HG03095 (cell line): ENCODE measurements at regions not wholly inside any gene's neighbourhood (a gene's known extent, or its start where the extent isn't known, plus 50 kb on each side); places are given as distances from the start of the nearest gene placed in this dataset.
"Not testable (repeated sequence)": the region's sequence is repeated elsewhere in the genome, so short reads cannot be mapped to it uniquely, and the experiment has no call there.

ENCODE experiments used
- ATAC-seq: cut with Tn5 transposase; IDR thresholded peaks from one replicate; pipeline ENCODE4 v1.9.1; 2021; ENCODE audit warnings: moderate library complexity; ENCODE audit not compliant: unreplicated experiment

DNA sequence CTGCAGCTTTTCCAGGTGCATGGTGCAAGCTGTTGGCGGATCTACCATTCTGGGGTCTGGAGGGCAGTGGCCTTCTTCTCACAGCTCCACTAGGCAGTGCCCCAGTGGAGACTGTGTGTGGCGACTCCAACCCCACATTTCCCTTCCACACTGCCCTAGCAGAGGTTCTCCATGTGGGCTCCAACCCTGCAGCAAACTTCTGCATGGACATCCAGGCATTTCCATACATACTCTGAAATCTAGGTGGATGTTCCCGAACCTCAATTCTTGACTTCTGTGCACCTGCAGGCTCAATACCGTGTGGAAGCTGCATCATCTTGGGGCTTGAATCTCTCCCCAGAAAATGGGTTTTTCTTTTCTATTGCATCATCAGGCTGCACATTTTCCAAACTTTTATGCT, 160.2 kb upstream of the DYRK2 start:
- not testable (repeated sequence) for ATAC-seq

DNA sequence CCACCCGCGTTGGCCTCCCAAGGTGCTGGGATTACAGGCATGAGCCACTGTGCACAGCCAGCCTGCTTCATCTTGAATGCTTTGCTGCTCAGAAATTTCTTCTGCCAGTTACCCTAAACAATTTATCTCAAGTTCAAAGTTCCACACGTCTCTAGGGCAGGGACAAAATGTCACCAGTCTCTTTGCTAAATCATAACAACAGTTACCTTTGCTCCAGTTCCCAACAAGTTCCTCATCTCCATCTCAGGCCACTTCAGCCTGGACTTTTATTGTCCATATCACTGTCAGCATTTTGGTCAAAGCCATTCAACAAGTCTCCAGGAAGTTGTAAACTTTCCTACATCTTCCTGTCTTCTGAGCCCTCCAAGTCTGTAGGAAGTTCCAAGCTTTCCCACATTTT, 159.5 kb upstream of the DYRK2 start:
- ATAC-seq, result no peak

DNA sequence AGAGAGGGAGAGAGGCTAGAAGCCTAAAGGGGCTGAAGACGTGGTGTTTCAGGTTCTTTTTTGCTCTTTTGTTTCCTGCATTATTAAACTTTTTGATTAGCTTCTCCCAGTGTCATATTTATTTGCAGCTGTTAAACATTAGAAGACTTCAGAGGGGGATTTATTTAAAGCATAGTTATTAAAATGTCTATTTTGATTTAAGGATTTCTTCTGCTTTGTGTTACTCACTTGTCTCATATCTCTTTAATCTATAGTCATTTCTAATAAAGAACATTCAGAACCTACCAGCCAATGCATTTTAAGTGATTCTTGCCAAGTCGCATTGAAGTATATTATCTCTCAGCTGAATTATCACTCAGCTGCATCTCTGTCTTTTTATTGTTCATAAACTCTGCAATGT, 152.0 kb upstream of the DYRK2 start:
- no peak for ATAC-seq

DNA sequence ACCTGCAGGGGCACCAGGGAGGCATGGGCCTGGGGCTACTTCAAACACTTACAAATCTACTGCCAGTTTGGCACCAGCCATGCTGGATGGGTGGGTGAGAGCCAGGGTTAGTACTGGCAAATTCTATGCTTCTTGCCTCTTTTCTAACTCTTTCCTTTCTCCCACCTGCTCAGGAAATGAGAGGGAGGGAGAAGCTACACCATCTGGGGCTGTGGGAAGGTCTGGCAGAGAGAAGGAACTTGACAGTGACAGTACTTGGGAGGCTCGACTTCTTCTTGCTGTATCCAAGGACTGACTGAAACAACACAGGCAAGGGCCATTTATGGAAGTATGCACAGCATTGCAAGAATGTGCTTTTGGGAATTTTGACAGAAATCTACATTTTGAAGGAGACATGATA, 149.6 kb upstream of the DYRK2 start:
- ATAC-seq, result no peak

DNA sequence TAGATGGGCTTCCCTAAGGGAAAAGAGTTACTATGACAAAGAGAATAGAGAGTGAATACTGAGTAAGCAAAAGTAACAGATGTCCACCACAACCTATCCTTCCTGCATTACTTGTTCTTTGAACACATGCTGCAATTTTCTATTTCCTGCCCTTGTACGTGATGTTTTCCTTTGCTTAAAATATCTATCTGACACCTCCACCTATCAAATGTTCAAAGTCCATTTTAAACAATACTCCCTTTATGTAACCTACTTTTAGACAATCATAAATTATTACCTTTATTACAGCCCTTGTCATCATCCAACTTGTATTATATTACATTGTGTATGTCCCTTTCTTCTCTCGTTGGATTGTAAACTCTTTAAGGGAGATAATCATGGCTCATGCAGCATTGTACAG, 147.2 kb upstream of the DYRK2 start:
- no peak for ATAC-seq

DNA sequence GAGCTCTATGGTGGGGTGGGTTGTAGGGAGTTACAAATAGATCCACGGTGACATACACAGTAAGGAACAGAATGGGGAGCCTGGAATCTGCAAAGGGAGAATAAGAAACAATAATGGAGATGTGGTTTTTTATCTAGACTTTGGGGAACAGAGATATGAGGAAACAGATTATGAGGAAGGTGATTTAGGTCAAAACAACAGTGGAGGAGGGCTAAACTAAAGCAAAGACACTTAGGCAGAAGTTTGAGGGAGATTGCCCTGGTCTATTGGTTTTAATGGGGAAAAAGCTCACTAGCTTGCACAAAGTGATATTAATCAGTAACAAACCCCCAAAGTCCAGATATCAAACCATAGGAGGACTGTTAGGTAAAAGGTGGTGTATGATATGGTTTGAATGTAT, 144.5 kb upstream of the DYRK2 start:
- ATAC-seq, result no peak

DNA sequence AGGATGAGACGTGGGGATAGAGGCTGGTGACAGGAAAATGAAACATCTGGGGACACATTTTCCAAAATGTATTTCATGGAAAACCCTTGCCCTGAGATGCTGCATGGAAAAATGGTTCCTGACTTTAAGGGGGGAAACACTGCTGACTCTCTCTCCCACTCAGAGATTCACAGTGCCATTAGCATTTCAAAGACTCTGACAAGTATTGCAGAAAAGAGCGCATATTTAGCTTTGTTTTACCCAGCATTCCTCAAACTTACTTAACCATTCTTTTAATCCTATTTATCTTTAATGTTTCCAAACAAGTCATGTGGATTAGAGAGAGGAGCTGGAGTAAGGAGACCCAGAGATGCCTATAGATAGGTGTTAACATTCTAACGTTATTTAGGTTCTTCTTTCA, 141.8 kb upstream of the DYRK2 start:
- no peak for ATAC-seq

DNA sequence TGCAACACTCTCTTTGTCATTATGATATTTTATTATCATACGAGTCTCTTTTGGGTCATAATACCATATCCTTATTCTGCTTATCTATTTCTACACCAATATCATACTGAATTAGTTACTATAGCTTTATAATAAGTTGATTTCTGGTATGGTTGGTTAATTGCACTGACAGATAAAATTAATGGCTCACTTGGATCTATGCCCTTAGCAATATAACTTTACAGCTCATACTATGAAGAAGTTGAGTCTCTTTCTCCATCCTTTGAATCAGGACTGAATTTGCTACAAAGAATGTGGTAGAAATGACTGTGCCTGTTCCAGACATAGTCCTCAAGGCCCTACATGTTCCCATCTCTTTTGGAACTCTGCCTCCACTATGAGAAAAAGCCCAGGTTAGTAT, 139.7 kb upstream of the DYRK2 start:
- no peak for ATAC-seq

DNA sequence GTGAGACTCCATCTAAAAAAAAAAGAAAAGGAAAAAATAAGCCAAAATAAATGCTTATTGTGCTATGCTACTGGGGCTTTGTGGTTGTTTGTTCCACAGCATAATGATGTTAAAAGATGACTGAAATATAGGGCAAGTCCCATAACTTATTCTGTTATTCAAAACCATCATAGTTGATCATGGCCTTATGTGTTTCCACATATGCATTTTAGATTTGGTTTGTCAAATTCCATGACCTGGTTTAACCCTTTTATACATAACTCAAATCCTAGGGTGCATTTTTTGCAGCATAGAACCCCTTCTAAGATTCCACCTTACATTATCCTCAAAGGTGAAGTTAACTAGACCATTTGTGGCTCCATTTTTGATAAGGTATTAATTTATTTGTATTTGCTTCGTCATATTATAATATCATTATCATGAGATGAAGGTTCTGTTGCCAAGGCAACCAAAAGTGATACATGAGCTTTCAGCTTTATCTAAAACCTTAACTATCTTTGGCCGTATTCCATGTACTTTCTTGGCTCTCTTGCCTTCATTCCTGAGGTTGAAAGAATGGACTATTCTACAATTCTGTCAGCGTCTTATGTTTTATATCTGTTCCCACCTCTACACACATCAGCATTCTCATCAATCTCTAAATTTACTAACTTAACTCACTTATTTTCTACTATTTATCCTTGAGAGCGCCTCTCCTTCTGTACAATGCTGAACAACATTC, 138.7 kb upstream of the DYRK2 start:
- no peak for ATAC-seq

DNA sequence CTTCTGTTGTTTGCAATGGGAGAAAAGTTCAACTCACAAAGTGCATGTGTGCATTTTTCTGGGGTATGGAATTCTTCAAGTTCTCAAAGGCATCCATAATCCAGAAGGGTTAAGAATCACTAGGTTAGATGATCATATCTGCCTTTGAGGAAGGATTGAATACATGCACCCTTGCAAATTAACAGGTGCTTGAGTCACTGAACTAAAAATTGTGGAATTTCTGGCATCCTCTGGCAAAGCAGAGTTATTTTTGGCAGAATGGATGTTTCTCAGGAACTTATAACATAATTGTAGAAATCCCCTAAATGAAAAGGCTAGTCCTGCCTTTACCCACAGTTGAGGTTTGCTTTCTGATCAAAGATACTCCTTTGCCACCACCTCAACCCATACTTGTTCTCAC, 136.5 kb upstream of the DYRK2 start:
- ATAC-seq, result no peak

DNA sequence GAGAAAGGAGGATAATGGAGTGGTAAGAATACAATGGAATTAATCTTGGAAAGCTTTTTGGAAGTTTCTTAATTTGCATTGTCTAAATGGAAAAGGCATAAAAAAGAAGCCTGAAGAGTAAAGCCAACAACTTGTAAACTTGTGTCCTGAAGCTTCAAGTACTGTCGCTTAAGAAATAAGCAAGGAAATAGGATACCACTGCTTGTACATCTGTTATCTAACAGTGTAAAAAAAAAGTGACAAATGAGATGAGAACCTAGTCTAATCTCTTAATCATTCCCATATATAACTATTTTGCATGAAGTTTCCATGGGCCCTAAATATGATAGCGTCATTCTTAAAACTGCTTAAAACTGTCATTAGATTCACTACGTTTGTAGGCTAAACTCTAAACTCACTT, 134.0 kb upstream of the DYRK2 start:
- ATAC-seq, result no peak

DNA sequence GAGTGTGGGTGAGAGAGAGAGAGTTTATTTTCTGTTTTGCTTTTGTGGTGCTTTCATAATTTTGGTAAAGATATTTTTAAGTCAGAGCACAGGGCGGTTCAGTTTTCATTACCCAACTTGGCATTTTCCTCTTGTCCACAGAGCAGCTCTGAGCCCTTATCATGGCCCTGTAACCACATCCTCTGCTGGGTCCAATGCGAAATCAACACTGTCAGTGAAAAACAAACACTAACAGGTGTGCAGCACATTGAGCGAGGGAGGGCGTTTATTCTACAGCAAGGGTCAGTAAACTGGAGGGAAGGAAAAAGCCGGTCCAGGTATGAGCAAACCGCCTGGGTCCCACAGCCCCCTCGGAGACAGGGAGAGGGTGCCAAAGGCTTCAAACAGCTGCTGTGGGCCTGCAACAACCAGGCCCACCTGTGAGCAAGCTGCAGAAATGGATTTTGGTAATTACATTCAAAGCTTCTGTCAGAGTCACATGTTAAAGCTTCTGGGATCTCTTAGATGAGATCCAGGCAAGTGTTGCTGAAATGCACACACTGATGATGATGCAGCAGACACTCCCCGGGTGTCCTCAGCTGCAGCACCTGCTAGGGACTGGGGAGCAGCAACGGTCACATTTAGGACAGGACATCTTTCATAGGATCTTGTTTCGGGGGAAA, 132.7 kb upstream of the DYRK2 start:
- ATAC-seq, result peak; percentile 93

DNA sequence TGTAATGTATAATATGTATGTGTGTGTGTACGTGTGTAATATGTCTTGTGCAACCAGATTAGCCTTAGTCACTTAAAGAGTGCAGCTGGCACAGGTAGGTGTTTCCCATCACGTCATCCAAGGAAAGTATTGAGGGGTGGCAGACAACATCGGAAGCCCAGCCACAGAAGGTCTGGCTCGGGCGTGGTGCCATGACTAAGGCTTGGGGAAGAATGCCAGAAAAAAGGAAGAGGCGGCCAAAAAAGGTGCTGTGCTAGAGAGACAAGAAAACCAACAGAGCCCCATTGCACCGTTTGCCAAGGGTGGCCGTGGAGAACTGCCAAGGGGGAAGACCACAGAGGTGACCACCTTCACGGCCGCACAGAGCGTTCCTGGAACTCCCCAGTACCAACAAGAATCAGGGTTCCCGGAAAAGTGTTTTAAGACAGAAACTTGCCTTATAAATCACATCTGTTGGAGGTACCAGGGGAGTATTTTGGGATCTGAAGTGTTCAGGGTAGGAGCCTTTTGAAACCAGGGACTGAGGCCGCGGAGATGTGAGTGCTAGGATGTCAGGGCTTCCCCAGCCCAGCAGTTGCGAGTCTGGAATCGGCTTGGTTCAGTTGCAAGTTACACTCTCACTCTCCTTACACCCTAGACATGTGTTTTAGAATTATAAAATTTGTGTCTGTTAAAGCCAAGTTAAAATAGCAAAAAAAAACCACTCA, 131.2 kb upstream of the DYRK2 start:
- ATAC-seq, result no peak

DNA sequence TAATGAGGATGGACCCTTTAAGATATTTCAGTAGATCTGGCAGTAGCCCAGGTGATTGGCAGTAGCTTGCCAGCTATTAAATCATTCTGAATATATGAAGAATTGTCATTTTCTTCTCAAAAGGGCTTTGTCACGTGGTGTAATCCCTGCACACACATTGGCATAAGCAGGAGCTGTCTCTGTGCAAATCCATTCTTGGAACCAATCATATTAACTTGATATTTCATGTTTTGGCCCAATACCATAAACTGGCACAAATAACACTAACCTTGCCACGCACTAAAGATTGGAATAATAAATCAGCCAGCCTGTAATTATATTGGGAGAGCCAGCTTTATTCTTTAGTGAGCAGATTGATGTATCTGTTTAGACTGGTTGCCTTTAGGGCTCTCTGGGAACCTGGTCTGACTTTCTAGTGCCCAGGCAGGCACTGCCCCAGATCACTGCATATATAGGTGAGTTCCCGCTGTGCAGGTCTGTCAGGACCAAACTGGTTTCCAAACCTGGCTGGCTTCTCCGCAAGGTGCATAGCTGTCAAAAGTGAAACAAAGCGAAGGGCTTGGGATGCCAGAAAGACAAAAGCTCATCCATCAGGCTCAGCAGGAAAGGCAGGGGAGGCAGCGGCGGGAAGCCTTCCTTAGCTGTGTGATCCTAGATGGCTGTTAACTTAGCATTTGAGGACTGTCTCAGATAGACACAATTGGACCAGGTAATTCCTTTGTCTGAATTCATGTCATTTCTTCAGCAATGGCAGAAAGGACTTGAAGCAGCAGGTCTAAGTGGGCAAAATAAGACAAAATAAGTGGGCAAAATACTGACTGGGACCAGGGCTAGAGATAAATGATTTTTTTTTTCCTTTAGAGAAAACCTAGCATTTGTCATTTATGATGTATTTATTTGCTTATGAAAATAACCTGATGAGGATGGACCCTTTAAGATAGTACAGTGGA, 128.8 kb upstream of the DYRK2 start:
- no peak for ATAC-seq

DNA sequence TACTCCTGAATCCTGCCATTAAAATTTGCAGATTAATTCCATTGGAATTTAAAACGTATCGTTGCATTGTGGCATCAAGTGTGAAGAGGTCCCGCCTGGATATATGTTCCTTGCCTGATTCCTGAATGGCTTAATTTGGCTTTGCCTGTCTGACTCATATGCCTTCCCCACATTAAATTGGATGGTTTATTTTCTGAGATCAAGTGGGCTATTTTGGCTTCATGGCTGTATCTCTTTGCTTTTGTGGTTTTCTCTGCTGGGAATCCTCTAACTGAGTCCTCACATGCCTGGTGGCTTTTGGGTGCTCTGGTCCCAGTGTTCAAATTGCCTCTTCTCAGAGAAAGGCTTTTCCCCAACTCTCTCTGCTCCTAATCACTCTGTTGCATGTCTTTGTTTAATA, 127.9 kb upstream of the DYRK2 start:
- no peak for ATAC-seq

DNA sequence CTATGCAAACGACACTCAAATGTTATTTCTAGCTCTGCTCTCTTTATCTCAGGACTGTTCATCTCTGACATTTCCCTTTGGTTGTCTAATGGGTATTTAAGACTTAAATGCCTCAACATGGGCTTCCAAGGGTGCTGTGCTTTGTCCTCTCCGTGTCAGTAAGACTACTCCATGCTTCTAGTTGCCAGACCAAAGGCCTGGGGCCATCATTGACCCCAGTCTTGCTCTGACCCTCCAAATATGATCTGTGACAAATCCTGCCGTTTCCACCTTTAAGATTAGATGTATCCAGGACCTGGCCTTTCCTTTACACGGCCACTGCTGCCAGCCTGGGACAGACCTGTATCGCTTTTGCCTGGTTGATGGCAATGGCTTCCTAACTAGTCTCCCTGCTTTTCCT, 126.3 kb upstream of the DYRK2 start:
- ATAC-seq, result no peak

DNA sequence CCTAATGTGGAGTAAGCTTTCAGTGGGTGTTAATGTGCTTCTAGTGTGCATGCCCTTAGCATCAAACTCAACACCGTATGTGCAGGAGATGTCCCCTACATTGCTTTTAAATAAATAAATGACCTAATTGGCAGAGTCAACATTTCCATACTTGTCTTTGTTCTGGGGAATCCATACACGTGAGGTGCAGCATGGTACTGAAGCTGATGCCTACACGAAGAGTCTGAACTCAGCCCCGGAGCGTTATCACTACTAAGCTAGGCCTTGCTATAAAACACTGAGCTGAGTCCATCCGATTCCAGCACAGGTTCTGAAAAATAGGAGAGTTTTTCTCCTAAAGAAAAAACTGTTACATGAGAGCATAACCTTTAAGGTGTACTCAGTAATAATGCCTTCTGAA, 125.0 kb upstream of the DYRK2 start:
- ATAC-seq, result no peak

DNA sequence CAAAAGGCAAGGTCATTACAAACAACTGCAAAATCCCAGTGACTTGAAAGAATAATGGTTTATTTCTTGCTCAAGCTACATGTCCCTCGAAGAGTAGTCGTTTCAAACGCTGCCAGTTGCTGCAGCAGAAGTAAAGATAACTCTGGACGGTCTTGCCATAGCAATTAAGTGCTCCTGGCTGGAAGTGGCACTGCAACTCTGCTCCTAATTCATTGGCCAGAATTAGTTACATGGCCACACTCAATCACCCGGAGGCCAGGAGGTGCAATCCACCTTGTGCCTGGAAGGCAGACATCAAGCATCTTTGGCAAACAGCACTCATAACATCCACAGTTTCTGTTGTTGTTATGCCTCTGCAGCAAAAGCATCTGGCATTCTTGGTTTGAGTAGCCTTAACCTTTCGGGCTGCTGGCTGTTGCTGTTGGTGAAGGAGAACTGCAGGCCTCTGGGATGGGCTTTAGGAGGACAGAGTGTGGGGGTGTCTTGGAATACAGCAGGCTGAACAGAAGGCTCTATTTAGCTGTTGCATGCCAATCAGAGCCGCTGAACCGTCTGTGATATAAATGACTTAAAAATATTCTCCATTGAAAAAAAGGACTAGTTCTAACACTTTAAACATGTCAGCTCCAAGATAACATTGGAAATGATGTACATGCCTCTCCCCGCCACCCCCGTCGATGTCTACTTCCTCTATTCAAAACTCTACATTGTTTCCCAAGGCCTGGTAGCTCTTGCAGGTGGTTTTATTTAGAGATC, 123.5 kb upstream of the DYRK2 start:
- no peak for ATAC-seq

DNA sequence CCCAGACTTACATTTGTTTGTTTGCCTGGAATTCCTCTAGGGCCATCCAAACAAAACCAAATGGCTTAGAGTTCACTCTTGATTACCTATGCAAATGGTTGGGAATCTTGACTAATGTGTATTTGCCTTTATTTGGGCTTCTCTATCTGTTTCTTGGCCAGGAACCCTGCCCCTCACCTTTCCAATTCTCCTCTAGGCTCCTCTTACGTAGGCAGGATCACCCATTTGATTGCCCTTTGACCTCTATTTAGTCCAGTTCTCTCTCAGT, 123.0 kb upstream of the DYRK2 start:
- no peak for ATAC-seq

DNA sequence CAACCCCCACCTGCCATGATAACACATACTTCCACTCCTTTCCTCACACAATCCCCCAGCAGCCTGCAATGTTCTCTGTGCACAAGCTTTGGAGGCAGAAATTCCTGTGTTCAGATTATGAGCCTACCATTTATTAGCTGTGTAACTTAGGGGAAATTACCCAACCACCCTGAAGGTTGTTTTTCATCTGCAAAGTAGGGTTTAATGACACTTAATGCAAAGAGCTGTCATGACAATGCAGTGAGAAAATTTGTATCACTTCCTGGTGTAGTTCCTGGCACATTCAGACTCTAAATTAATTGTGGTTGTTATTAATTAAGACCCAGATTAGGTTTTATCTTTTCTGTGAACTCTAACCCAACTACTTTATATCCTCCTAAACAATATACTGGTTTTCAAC, 122.4 kb upstream of the DYRK2 start:
- ATAC-seq, result no peak

DNA sequence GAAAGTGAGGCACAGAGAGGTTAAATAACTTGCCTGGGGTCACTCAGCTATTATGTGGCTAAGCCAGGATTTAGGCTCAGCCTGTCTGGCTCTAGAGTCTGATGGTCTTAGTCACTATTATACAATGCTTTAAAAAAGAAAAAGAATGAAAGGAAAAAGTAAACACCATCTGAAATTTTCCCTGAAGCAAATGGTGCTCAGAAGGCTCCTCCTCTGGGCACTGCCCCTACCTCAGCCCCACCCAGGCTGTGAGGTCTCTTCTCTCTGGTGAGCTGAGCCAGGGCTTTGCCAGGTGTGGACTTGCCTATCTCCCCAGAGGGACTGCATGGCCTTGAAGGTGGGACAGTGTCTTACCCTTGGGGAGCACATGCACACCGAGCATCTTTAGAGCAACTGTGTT, 117.5 kb upstream of the DYRK2 start:
- no peak for ATAC-seq
